ENCODE measurements at regions not wholly inside any gene's neighbourhood (a gene's known extent, or its start where the extent isn't known, plus 50 kb on each side); places are given as distances from the start of the nearest gene placed in this dataset.

DNA sequence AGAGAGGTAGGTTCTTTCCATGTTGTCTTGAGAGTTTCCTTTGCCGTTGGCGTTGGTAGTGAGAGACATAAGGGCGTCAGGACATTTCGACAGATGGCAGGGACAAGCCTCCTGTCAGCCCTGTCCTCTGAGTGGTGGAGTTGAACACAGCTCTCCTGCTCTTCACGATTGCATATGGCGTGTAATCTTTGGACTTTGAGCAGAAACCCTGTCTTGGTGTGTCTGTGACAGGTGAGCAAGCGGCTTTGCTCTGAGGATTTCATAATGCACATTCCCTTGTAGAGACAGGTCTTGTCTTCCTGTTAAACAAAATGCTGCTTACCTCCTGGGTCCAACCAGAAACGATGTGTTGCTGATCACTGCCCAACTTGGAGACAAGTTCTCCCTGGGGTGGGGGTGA, 146.5 kb downstream of the NXNL2 start:
- Histone ChIP-seq H3K4me1 (ENCODE audit: control insufficient read depth, insufficient read depth, low read length) (peaks cover 2% of the 10 kb centered on the region), H3K36me3 (ENCODE audit: control insufficient read depth, insufficient read depth, low read length) (no peaks in the 10 kb centered on the region), H3K27me3 (ENCODE audit: control insufficient read depth, insufficient read depth, low read length) (no peaks in the 10 kb centered on the region), H3K9me3 (ENCODE audit: control insufficient read depth, insufficient read depth, low read length) (no peaks in the 10 kb centered on the region), H3K4me3 (ENCODE audit: low read depth, low read length) (no peak overlapping the region), H3K9ac (ENCODE audit: low read depth, low read length) (no peak overlapping the region)

DNA sequence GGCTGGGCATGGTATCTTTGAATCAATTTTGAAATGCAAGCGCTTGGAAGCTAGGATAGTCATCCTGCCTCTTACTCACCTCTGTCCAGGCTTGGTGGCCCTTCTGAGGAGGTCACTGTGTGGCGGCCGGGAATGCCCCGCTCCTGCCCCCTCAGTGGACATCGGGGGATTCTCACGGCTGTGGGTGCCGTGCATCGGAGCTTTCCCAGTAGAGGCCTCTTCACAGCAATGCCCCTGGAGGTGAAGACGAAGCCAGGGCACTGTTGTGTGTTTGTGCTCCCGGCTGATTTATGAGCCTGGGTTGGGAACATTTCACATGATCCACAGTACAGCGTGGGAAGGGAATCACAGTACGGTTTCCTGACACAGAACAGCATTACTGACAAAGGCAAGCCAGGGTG, 147.5 kb downstream of the NXNL2 start:
- Histone ChIP-seq H3K9me3 (ENCODE audit: control insufficient read depth, insufficient read depth, low read length) (no peaks in the 10 kb centered on the region), H3K27me3 (ENCODE audit: control insufficient read depth, insufficient read depth, low read length) (no peaks in the 10 kb centered on the region), H3K9ac (ENCODE audit: low read depth, low read length) (no peak overlapping the region), H3K4me1 (ENCODE audit: control insufficient read depth, insufficient read depth, low read length) (peaks cover 2% of the 10 kb centered on the region), H3K36me3 (ENCODE audit: control insufficient read depth, insufficient read depth, low read length) (no peaks in the 10 kb centered on the region), H3K4me3 (ENCODE audit: low read depth, low read length) (no peak overlapping the region)

DNA sequence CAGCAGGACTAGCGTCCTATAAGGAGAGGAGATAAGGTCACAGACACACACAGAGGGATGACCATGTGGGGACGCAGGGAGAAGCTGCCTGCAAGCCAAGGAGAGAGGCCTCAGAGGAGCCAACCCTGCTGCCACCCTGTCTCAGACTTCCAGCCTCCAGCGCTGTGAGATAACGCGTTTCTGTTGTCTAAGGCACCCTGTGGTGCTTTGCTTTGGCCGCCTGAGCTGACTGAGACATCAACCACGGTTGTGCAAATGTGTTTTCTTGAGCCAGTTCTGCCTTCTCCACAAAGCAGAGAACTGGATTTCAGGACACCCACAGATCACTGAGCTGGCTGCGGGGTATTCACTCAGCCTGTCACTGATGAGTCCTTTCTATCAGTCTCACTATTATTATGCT, 149.1 kb downstream of the NXNL2 start:
- Histone ChIP-seq H3K4me1 (ENCODE audit: control insufficient read depth, insufficient read depth, low read length) (peaks cover 2% of the 10 kb centered on the region), H3K27me3 (ENCODE audit: control insufficient read depth, insufficient read depth, low read length) (no peaks in the 10 kb centered on the region), H3K9me3 (ENCODE audit: control insufficient read depth, insufficient read depth, low read length) (no peaks in the 10 kb centered on the region), H3K9ac (ENCODE audit: low read depth, low read length) (no peak overlapping the region), H3K4me3 (ENCODE audit: low read depth, low read length) (no peak overlapping the region), H3K36me3 (ENCODE audit: control insufficient read depth, insufficient read depth, low read length) (no peaks in the 10 kb centered on the region)

DNA sequence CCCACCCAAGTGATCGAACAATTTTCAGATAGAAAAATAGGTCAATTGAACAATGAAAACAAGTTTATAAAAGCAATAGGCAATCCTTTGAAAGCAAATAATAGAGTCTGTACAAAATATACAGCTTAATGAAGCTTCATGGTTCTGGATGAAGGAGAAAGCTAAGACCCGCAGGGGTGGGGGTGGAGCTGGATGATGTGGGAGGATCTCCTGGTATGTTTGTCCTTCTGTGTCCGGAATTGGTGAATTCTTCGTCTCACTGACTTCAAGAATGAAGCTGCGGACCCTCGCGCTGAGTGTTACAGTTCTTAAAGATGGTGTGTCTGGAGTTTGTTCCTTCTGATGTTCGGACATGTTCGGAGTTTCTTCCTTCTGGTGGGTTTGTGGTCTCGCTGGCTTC, 149.9 kb downstream of the NXNL2 start:
- H3K9ac ChIP-seq (ENCODE audit: low read depth, low read length) = no peak overlapping the region
- H3K4me3 ChIP-seq (ENCODE audit: low read depth, low read length) = no peak overlapping the region
- no peaks in the 10 kb centered on the region for H3K27me3 ChIP-seq (ENCODE audit: control insufficient read depth, insufficient read depth, low read length)
- peaks cover 2% of the 10 kb centered on the region for H3K4me1 ChIP-seq (ENCODE audit: control insufficient read depth, insufficient read depth, low read length)
- no peaks in the 10 kb centered on the region for H3K9me3 ChIP-seq (ENCODE audit: control insufficient read depth, insufficient read depth, low read length)
- H3K36me3 ChIP-seq (ENCODE audit: control insufficient read depth, insufficient read depth, low read length) = no peaks in the 10 kb centered on the region

DNA sequence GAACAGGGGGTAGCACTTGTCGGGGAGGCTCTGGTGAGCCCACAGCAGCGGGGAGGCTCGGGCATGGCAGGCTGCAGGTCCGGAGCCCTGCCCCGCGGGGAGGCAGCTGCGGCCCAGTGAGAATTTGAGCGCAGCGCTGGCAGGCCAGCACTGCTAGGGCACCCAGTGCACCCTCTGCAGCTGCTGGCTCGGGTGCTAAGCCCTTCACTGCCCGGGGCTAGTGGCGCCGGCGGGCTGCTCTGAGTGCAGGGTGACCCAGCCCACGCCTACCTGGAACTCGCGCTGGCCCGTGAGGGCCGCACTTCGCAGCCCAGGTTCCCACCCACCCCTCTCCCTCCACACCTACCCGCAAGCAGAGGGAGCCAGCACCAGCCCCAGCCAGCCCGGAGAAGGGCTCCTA, 151.0 kb downstream of the NXNL2 start:
- Histone ChIP-seq H3K27me3 (ENCODE audit: control insufficient read depth, insufficient read depth, low read length) (no peaks in the 10 kb centered on the region), H3K9ac (ENCODE audit: low read depth, low read length) (no peak overlapping the region), H3K4me3 (ENCODE audit: low read depth, low read length) (no peak overlapping the region), H3K4me1 (ENCODE audit: control insufficient read depth, insufficient read depth, low read length) (peaks cover 2% of the 10 kb centered on the region), H3K9me3 (ENCODE audit: control insufficient read depth, insufficient read depth, low read length) (no peaks in the 10 kb centered on the region), H3K36me3 (ENCODE audit: control insufficient read depth, insufficient read depth, low read length) (no peaks in the 10 kb centered on the region)

DNA sequence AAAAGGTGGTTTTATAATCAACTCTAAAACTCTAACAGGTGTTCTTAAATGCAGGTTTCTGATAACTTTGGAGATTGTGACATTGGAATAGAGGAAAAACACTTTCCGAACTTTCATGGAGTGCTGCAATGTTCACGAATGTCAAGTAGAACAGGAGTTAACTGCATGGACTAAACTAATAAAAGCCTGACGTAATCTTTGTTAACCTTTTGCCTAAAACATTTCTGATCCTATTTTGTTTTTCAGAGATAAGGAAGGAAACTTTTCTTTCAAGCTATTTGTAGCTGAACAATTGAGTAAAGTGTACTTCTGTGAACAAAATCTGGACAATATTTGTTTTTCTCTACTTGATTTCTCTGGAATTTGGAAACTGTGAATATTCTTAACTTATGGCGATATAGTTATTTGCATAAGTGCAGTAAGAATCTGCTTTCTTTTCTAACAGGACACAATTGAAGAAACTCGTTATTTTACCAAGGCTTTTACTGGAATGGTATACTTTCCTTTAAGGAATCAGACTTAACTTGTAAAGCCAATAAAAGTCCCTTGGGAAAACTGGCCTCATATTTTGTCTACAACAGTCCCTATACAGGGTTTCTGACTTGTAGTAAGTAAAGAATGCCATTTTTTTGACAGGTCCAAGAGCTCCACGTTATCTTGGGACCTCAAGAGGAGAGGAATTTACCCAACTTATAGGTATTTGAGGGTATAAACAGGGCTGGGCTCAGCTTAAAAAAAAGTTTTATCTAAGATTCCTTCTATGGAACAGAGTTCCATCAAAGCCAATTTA, 154.7 kb downstream of the NXNL2 start:
- H3K4me1 ChIP-seq (ENCODE audit: control insufficient read depth, insufficient read depth, low read length) = no peaks in the 10 kb centered on the region
- no peaks in the 10 kb centered on the region for H3K9me3 ChIP-seq (ENCODE audit: control insufficient read depth, insufficient read depth, low read length)
- H3K36me3 ChIP-seq (ENCODE audit: control insufficient read depth, insufficient read depth, low read length) = no peaks in the 10 kb centered on the region
- no peaks in the 10 kb centered on the region for H3K27me3 ChIP-seq (ENCODE audit: control insufficient read depth, insufficient read depth, low read length)
- H3K4me3 ChIP-seq (ENCODE audit: low read depth, low read length) = no peak overlapping the region
- H3K9ac ChIP-seq (ENCODE audit: low read depth, low read length) = no peak overlapping the region

DNA sequence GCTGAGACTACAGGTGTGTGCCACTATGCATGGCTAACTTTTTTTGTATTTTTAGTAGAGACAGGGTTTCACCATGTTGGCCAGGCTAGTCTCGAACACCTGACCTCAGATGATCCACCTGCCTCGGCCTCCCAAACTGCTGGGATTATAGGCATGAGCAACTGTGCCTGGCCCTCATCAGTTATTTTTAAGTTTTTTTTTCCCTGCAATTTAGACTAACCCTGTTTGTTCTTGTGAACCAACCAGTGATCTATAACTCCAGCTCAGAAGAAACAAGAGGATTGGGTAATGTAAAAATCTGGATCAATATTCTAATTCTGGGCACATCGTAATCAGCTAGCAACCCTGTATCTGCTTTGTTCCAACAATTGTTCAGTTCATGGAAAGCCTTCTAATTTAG, 155.7 kb downstream of the NXNL2 start:
- no peaks in the 10 kb centered on the region for H3K9me3 ChIP-seq (ENCODE audit: control insufficient read depth, insufficient read depth, low read length)
- no peak overlapping the region for H3K9ac ChIP-seq (ENCODE audit: low read depth, low read length)
- H3K4me3 ChIP-seq (ENCODE audit: low read depth, low read length) = no peak overlapping the region
- no peaks in the 10 kb centered on the region for H3K4me1 ChIP-seq (ENCODE audit: control insufficient read depth, insufficient read depth, low read length)
- H3K36me3 ChIP-seq (ENCODE audit: control insufficient read depth, insufficient read depth, low read length) = no peaks in the 10 kb centered on the region
- no peaks in the 10 kb centered on the region for H3K27me3 ChIP-seq (ENCODE audit: control insufficient read depth, insufficient read depth, low read length)

DNA sequence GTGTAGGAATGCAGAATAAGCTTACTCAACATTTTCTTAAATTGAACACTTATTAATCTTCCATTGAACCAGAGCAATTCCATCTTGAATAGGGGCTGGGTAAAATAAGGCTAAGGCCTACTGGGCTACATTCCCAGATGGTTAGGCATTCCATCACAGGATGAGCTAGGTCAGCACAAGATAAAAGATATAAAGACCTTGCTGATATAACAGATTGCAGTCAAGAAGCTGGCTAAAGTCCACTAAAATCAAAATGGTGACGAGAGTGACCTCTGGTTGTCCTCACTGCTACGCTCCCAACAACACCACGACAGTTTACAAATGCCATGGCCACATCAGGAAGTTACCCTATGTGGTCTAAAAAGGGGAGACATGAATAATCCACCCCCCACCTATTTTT, 156.1 kb downstream of the NXNL2 start:
- no peaks in the 10 kb centered on the region for H3K9me3 ChIP-seq (ENCODE audit: control insufficient read depth, insufficient read depth, low read length)
- H3K27me3 ChIP-seq (ENCODE audit: control insufficient read depth, insufficient read depth, low read length) = no peaks in the 10 kb centered on the region
- no peak overlapping the region for H3K9ac ChIP-seq (ENCODE audit: low read depth, low read length)
- H3K4me3 ChIP-seq (ENCODE audit: low read depth, low read length) = no peak overlapping the region
- no peaks in the 10 kb centered on the region for H3K4me1 ChIP-seq (ENCODE audit: control insufficient read depth, insufficient read depth, low read length)
- H3K36me3 ChIP-seq (ENCODE audit: control insufficient read depth, insufficient read depth, low read length) = no peaks in the 10 kb centered on the region

DNA sequence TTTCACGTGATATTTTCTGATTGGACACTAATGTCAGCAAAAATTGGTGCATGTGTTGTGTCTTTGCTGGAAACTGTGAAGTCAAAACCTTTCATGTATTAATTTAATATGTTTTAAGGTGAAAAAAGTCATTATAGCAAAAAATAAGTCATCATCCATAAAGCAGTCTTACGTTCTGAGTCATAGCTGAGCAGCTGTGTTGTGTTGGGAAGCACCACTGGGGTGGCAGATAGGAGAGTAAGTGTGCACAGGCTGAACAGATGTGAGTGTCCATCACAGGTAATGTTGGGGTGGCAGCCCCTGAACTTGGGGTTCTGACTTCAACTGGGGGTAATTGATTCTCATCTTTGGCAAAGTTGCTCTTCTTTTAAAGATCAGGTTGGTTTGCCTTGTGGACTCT, 156.8 kb downstream of the NXNL2 start:
- Histone ChIP-seq H3K9ac (ENCODE audit: low read depth, low read length) (no peak overlapping the region), H3K27me3 (ENCODE audit: control insufficient read depth, insufficient read depth, low read length) (no peaks in the 10 kb centered on the region), H3K4me3 (ENCODE audit: low read depth, low read length) (no peak overlapping the region), H3K36me3 (ENCODE audit: control insufficient read depth, insufficient read depth, low read length) (no peaks in the 10 kb centered on the region), H3K9me3 (ENCODE audit: control insufficient read depth, insufficient read depth, low read length) (no peaks in the 10 kb centered on the region), H3K4me1 (ENCODE audit: control insufficient read depth, insufficient read depth, low read length) (no peaks in the 10 kb centered on the region)

DNA sequence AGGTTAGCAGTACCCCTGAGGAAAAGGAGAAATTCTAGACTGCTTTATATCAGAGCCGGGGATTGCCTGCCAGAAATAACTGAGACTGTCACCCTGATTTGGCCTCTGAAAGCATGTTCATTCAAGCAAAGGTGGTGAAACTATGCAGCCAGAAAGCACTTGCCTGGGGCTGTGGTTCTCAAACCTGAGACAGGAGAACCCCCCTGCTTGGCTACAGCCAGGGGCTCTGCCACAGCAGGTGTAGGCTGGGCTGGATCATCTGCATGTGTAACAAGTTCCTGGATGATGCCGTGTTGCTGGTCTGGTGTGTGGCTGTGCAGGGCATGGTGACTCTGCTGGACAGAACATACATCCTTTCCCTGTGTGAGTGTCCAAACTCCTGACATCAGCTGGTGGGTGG, 157.8 kb downstream of the NXNL2 start:
- Histone ChIP-seq H3K27me3 (ENCODE audit: control insufficient read depth, insufficient read depth, low read length) (no peaks in the 10 kb centered on the region), H3K4me1 (ENCODE audit: control insufficient read depth, insufficient read depth, low read length) (no peaks in the 10 kb centered on the region), H3K9ac (ENCODE audit: low read depth, low read length) (no peak overlapping the region), H3K4me3 (ENCODE audit: low read depth, low read length) (no peak overlapping the region), H3K9me3 (ENCODE audit: control insufficient read depth, insufficient read depth, low read length) (no peaks in the 10 kb centered on the region), H3K36me3 (ENCODE audit: control insufficient read depth, insufficient read depth, low read length) (no peaks in the 10 kb centered on the region)

DNA sequence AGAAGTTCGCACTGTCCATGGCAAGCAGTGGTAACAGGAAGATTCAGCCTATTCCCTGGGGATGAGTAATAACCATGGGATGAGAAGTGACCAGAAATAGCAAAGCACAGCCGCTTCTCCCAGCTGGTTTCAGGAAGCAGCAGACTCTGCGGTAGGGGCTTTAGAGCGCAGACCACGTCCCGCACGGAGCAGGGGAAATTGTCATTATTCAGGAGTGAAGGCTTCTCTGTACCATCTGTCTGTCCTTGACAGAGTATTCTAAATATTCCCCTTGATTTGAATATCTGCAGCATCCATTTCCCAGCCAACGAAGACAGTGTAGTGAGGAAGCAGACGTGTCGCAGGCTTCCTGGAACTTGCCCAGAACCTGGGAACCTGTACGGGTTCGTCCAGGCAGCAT, 159.6 kb downstream of the NXNL2 start:
- no peak overlapping the region for H3K4me3 ChIP-seq (ENCODE audit: low read depth, low read length)
- H3K9ac ChIP-seq (ENCODE audit: low read depth, low read length) = no peak overlapping the region
- no peaks in the 10 kb centered on the region for H3K27me3 ChIP-seq (ENCODE audit: control insufficient read depth, insufficient read depth, low read length)
- no peaks in the 10 kb centered on the region for H3K36me3 ChIP-seq (ENCODE audit: control insufficient read depth, insufficient read depth, low read length)
- no peaks in the 10 kb centered on the region for H3K4me1 ChIP-seq (ENCODE audit: control insufficient read depth, insufficient read depth, low read length)
- H3K9me3 ChIP-seq (ENCODE audit: control insufficient read depth, insufficient read depth, low read length) = no peaks in the 10 kb centered on the region

DNA sequence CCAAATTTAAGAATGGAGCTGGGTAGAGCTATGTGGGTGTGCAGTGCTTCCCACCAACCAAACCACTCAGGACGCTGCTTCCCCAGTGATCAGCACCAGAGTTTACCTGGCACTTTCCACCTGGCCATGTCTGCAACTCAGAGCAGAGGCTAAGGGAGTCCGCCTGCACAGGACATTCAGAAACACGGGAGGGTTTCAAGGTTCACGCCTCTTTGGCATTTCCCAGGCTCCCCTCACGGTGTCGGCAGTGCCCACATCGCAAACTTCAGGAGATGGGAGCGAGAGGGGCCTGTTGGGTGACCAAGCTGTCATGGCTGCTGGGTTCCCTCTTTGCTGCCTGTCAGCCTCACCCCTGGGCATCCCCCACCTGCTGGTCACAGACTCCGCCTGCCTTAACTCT, 161.5 kb downstream of the NXNL2 start:
- no peaks in the 10 kb centered on the region for H3K9me3 ChIP-seq (ENCODE audit: control insufficient read depth, insufficient read depth, low read length)
- no peak overlapping the region for H3K4me3 ChIP-seq (ENCODE audit: low read depth, low read length)
- no peaks in the 10 kb centered on the region for H3K36me3 ChIP-seq (ENCODE audit: control insufficient read depth, insufficient read depth, low read length)
- no peaks in the 10 kb centered on the region for H3K27me3 ChIP-seq (ENCODE audit: control insufficient read depth, insufficient read depth, low read length)
- no peaks in the 10 kb centered on the region for H3K4me1 ChIP-seq (ENCODE audit: control insufficient read depth, insufficient read depth, low read length)
- H3K9ac ChIP-seq (ENCODE audit: low read depth, low read length) = no peak overlapping the region

Data from iPS-15b (cell line).